IMR-90 (cell line): ENCODE measurements at regions not wholly inside any gene's neighbourhood (a gene's known extent, or its start where the extent isn't known, plus 50 kb on each side); places are given as distances from the start of the nearest gene placed in this dataset.

ENCODE experiments used
- ATAC-seq: fragments of 200-7000 bp; cut with Tn5 transposase; 2 replicates; pipeline ENCODE4 v1.9.1; 2020; ENCODE audit warnings: low read depth, mild to moderate bottlenecking, moderate library complexity
- BruUV-seq: library from RNA; stranded (reverse); fragments of 400-500 nt; replicated peaks from 2 replicates; lab custom pipeline; 2021; lab: Mats Ljungman, UMichigan
- CTCF ChIA-PET: fragments of 300-600 bp; formaldehyde crosslinking; extraction: SDS; loops from one replicate; lab custom pipeline; 2021; ENCODE audit warnings: antibody characterized with exemption; lab: Yijun Ruan, JAX
- POLR2A ChIA-PET: fragments of 300-600 bp; sonication (Branson Sonifier 250); formaldehyde crosslinking; loops from one replicate; lab custom pipeline; 2022; ENCODE audit warnings: antibody characterized with exemption; ENCODE audit not compliant: unreplicated experiment; lab: Charles Lee
- DNase-seq: peaks from one replicate; pipeline ENCODE4 v3.0.0; 2013
- H2AFZ ChIP-seq: replicated peaks from 2 replicates; pipeline ENCODE3; 2013; ENCODE audit warnings: low read length, mild to moderate bottlenecking; ENCODE audit not compliant: poor library complexity
- H2AK5ac ChIP-seq: 2 replicates; pipeline ENCODE4 v1.6.1; 2013; ENCODE audit warnings: low read depth, low read length, inconsistent platforms
- H2AK9ac ChIP-seq: replicated peaks from 2 replicates; pipeline ENCODE3; 2013; ENCODE audit warnings: mild to moderate bottlenecking, low read depth, low read length, moderate library complexity; ENCODE audit not compliant: poor library complexity
- H2BK120ac ChIP-seq: 2 replicates; pipeline ENCODE4 v1.6.1; 2013; ENCODE audit warnings: low read depth, low read length, inconsistent platforms
- H2BK15ac ChIP-seq: 3 replicates; pipeline ENCODE4 v1.6.1; 2013; ENCODE audit warnings: low read depth, low read length, inconsistent platforms
- H2BK20ac ChIP-seq: 2 replicates; pipeline ENCODE4 v1.6.1; 2013; ENCODE audit warnings: low read depth, mild to moderate bottlenecking, inconsistent platforms, low read length, moderate library complexity
- H2BK5ac ChIP-seq: 2 replicates; pipeline ENCODE4 v1.6.1; 2013; ENCODE audit warnings: mild to moderate bottlenecking, low read depth, low read length, inconsistent platforms; ENCODE audit not compliant: poor library complexity, severe bottlenecking
- H3K14ac ChIP-seq: replicated peaks from 2 replicates; pipeline ENCODE4 v1.6.1; 2013; ENCODE audit warnings: low read depth, low read length, inconsistent platforms
- H3K18ac ChIP-seq: 2 replicates; pipeline ENCODE4 v1.6.1; 2013; ENCODE audit warnings: low read depth, low read length, control low read depth
- H3K23ac ChIP-seq: 2 replicates; pipeline ENCODE4 v1.6.1; 2013; ENCODE audit warnings: low read depth, low read length, inconsistent platforms
- H3K27ac ChIP-seq: 2 replicates; pipeline ENCODE4 v1.5.1; 2013; ENCODE audit warnings: mild to moderate bottlenecking, control low read depth, low read length; ENCODE audit not compliant: insufficient read depth
- H3K27me3 ChIP-seq: 2 replicates; pipeline ENCODE4 v1.6.1; 2013; ENCODE audit warnings: low read length; ENCODE audit not compliant: control insufficient read depth, insufficient read depth
- H3K36me3 ChIP-seq: 2 replicates; pipeline ENCODE4 v1.6.1; 2013; ENCODE audit warnings: low read length, mixed read lengths; ENCODE audit not compliant: control insufficient read depth, insufficient read depth
- H3K4ac ChIP-seq: 2 replicates; pipeline ENCODE4 v1.6.1; 2013; ENCODE audit warnings: low read depth, low read length, inconsistent platforms
- H3K4me1 ChIP-seq: 2 replicates; pipeline ENCODE4 v1.6.1; 2013; ENCODE audit warnings: low read length, mixed read lengths; ENCODE audit not compliant: control insufficient read depth, insufficient read depth
- H3K4me2 ChIP-seq: 2 replicates; pipeline ENCODE4 v1.6.1; 2013; ENCODE audit warnings: low read depth, mild to moderate bottlenecking, control low read depth, low read length, moderate library complexity
- H3K4me3 ChIP-seq: 2 replicates; pipeline ENCODE4 v1.5.1; 2013; ENCODE audit warnings: low read depth, mild to moderate bottlenecking, control low read depth, low read length, moderate library complexity; ENCODE audit not compliant: insufficient read depth
- H3K56ac ChIP-seq: 2 replicates; pipeline ENCODE4 v1.6.1; 2013; ENCODE audit warnings: low read length, inconsistent platforms; ENCODE audit not compliant: insufficient read depth; ENCODE audit errors: extremely low read depth
- H3K79me1 ChIP-seq, 2 experiments: 2 replicates each; pipeline ENCODE4 v1.6.1; 2013; ENCODE audit warnings: low read length in 2 of 2, inconsistent platforms in 1 of 2, low read depth in 1 of 2
- H3K9ac ChIP-seq: 2 replicates; pipeline ENCODE4 v1.6.1; 2013; ENCODE audit warnings: low read depth, low read length, control low read depth
- H3K9me1 ChIP-seq: 2 replicates; pipeline ENCODE4 v1.6.1; 2013; ENCODE audit warnings: low read length, inconsistent platforms; ENCODE audit not compliant: insufficient read depth
- H3K9me3 ChIP-seq: 2 replicates; pipeline ENCODE4 v1.6.1; 2013; ENCODE audit warnings: low read length; ENCODE audit not compliant: control insufficient read depth, insufficient read depth
- H4K20me1 ChIP-seq: 2 replicates; pipeline ENCODE4 v1.6.1; 2013; ENCODE audit warnings: low read length, inconsistent platforms; ENCODE audit not compliant: insufficient read depth
- H4K5ac ChIP-seq: 2 replicates; pipeline ENCODE4 v1.6.1; 2013; ENCODE audit warnings: mild to moderate bottlenecking, low read depth, low read length, control low read depth
- H4K8ac ChIP-seq, 2 experiments: 2 replicates each; pipeline ENCODE4 v1.6.1; 2013; ENCODE audit warnings: low read depth in 2 of 2, low read length in 2 of 2, control low read depth in 1 of 2, inconsistent platforms in 1 of 2
- H4K91ac ChIP-seq: 2 replicates; pipeline ENCODE4 v1.6.1; 2013; ENCODE audit warnings: low read depth, low read length, inconsistent platforms; ENCODE audit not compliant: insufficient read depth
- CHD1 ChIP-seq: IDR thresholded peaks from 2 replicates; pipeline ENCODE4 v1.6.1; 2012; ENCODE audit warnings: low read depth, low read length, improper control_type of control experiment
- CTCF ChIP-seq: conservative IDR thresholded peaks from 2 replicates; pipeline ENCODE4 v1.5.1; 2012; ENCODE audit warnings: mild to moderate bottlenecking, low read depth, low read length, improper control_type of control experiment
- ELK1 ChIP-seq: fragments of 150-350 bp; IDR thresholded peaks from 2 replicates; pipeline ENCODE4 v1.6.1; 2016; ENCODE audit warnings: low read depth, mild to moderate bottlenecking, low read length, moderate library complexity, borderline replicate concordance
- FOS ChIP-seq: fragments of 150-350 bp; IDR thresholded peaks from 2 replicates; pipeline ENCODE4 v1.6.1; 2016; ENCODE audit warnings: low read depth, low read length
- MAZ ChIP-seq: IDR thresholded peaks from 2 replicates; pipeline ENCODE4 v1.6.1; 2012; ENCODE audit warnings: low read depth, mild to moderate bottlenecking, low read length, improper control_type of control experiment, moderate library complexity, borderline replicate concordance
- MXI1 ChIP-seq: IDR thresholded peaks from 2 replicates; pipeline ENCODE4 v1.6.1; 2012; ENCODE audit warnings: low read depth, mild to moderate bottlenecking, low read length, moderate library complexity, borderline replicate concordance
- NFE2L2 ChIP-seq: fragments of 150-350 bp; IDR thresholded peaks from 2 replicates; pipeline ENCODE4 v1.6.1; 2016; ENCODE audit warnings: low read depth, mild to moderate bottlenecking, low read length
- RAD21 ChIP-seq: IDR thresholded peaks from 2 replicates; pipeline ENCODE4 v1.6.1; 2012; ENCODE audit warnings: low read length, improper control_type of control experiment
- RFX5 ChIP-seq: IDR thresholded peaks from 2 replicates; pipeline ENCODE4 v1.8.0; 2012; ENCODE audit warnings: low read depth, mild to moderate bottlenecking, low read length, moderate library complexity
- SMC3 ChIP-seq: fragments of 150-350 bp; IDR thresholded peaks from 2 replicates; pipeline ENCODE4 v1.6.1; 2016; ENCODE audit warnings: low read depth, mild to moderate bottlenecking, antibody characterized with exemption, low read length, moderate library complexity
- WGBS, 2 experiments: methylation state at CpG; one replicate each; pipeline versions ENCODE4 v1.1.5 to v1.1.7; 2013; ENCODE audit warnings: missing lambda C conversion rate in 2 of 2; ENCODE audit not compliant: insufficient read length in 1 of 2; ENCODE audit errors: extremely low coverage in 2 of 2; 5-methylcytosine and 5-hydroxymethylcytosine counted together
- dilution Hi-C: fragments of 300-500 bp; cut with HindIII; formaldehyde crosslinking; loops from one replicate; pipeline ENCODE4 v1.14.3; 2018; ENCODE audit warnings: low sequenced_read_pairs; ENCODE audit not compliant: unreplicated experiment
- in situ Hi-C: fragments of 300-500 bp; cut with MboI; formaldehyde crosslinking; loops from 3 replicates; pipeline ENCODE4 v1.14.3; 2019; ENCODE audit warnings: low sequenced_read_pairs, inconsistent platforms, mixed read lengths
- intact Hi-C: fragments of 100-400 bp; cut with micrococcal nuclease; formaldehyde crosslinking; loops from 2 replicates; pipeline ENCODE4 v1.10.0; 2022
- TF ChIP-seq, protein P1 (sequence below): fragments of 150-350 bp; IDR thresholded peaks from 2 replicates; pipeline ENCODE4 v1.6.1; 2017; ENCODE audit warnings: mild to moderate bottlenecking, antibody characterized with exemption, low read length, low read depth

GRCh38 chr1:5620418-5620817 lies 371.8 kb downstream of the NPHP4 start:
- Histone ChIP-seq H2AK5ac (no peak overlapping the region), H3K36me3 (no peaks in the 10 kb centered on the region), H3K27me3 (no peaks in the 10 kb centered on the region), H3K4me2 (no peak overlapping the region), H4K91ac (no peak overlapping the region), H2AK9ac (no peak overlapping the region), H3K56ac (no peak overlapping the region), H3K18ac (no peak overlapping the region), H3K9me3 (peaks cover 36% of the 10 kb centered on the region), H3K4me3 (no peak overlapping the region), H4K8ac (no peak overlapping the region), H2BK20ac (no peak overlapping the region), H3K79me1 (no peaks in the 10 kb centered on the region), H2AFZ (no peak overlapping the region), H3K4ac (no peak overlapping the region), H3K14ac (no peak overlapping the region), H4K20me1 (no peaks in the 10 kb centered on the region), H2BK5ac (no peak overlapping the region), H3K23ac (no peak overlapping the region), H3K27ac (no peak overlapping the region), H2BK120ac (no peak overlapping the region), H3K9me1 (no peaks in the 10 kb centered on the region), H3K9ac (no peak overlapping the region), H3K4me1 (no peaks in the 10 kb centered on the region), H4K5ac (no peak overlapping the region), H2BK15ac (no peak overlapping the region)
- BruUV-seq, result no TSS peak
- ChIA-PET CTCF (interaction anchor here (0.5 kb wide), 1 partner anchor 440 kb away, joined by 3 read pairs; no protein-coding TSS in a partner anchor), POLR2A (no interaction called here)
- 80% methylated on average over 2 of the region's 3 CpGs; no CpG with 5 or more reads in 1 of the 2 experiments for WGBS, 2 experiments
- DNase-seq, result no peak
- ATAC-seq, result no peak
- TF ChIP-seq RFX5 (no peak), CTCF (no peak), ELK1 (no peak), RAD21 (no peak), NFE2L2 (no peak), CHD1 (no peak), MXI1 (no peak), MAZ (no peak), SMC3 (no peak), FOS (no peak)
- TF ChIP-seq, protein P1, sequence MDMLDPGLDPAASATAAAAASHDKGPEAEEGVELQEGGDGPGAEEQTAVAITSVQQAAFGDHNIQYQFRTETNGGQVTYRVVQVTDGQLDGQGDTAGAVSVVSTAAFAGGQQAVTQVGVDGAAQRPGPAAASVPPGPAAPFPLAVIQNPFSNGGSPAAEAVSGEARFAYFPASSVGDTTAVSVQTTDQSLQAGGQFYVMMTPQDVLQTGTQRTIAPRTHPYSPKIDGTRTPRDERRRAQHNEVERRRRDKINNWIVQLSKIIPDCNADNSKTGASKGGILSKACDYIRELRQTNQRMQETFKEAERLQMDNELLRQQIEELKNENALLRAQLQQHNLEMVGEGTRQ, result no peak
- intact Hi-C loops, result no loop called here
- dilution Hi-C loops, result no loop called here
- in situ Hi-C loops, result no loop called here
